M059J (cell line): ENCODE measurements at regions not wholly inside any gene's neighbourhood (a gene's known extent, or its start where the extent isn't known, plus 50 kb on each side); places are given as distances from the start of the nearest gene placed in this dataset.

ENCODE experiments used
- DNase-seq: peaks from one replicate; pipeline ENCODE4 v3.0.0-alpha.2; 2012; ENCODE audit warnings: low read depth

- DNase-seq = no peak
Observed at GRCh38 chr3:144141496-144141895, 169.9 kb downstream of the DIPK2A start.

DNA sequence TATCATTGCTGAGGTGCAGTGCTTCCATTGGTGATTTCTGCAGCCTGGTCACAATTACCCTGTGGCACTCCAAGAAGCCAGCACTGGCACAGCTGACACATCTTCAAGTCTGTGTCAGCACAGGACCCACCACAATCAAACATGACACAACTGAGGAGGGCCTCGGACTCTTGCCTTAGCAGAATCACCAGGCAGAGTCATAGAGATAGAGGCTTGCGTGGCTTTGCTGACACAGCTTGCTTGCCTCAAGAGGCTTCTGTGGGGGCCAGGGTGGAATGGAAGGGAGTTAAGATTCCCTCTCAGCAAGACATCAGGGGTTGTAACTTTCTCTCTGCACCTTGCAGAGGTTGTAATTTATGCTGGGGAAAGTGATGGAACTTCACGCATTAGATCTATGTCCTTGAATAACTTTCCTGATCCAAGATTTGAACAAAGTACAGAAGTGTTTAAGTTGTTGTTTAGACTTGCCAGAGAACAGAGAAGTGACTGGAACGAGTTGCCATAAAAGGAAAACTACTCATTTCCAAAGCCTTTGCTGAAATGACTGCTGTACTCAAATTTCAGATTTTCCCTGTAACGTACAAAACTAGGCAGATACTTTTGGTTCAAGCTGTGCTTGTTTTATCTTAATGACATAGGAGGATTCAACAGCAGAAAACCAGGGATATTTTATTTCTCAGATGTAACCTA lies 170.7 kb downstream of the DIPK2A start:
- peak; percentile 41 for DNase-seq

DNA sequence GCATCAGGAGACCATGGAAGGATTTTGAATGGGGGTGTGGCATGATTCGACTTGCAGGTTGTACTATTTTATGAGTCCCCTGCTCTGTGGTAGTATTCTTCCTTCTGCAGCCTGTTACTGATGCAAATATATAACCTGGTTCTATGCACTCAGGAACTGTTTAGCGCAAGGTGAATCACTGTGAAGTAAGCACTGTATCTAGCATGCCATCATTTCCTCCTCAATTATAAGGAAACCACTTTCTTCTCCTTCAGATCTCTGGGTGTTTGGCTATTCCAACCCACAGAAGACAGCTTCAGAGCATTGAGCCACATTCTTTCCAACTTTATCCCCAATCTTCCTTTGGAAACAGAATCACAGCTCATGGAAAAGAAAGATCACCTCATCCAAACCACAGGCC lies 176.7 kb downstream of the DIPK2A start:
- peak; percentile 11 for DNase-seq

DNA sequence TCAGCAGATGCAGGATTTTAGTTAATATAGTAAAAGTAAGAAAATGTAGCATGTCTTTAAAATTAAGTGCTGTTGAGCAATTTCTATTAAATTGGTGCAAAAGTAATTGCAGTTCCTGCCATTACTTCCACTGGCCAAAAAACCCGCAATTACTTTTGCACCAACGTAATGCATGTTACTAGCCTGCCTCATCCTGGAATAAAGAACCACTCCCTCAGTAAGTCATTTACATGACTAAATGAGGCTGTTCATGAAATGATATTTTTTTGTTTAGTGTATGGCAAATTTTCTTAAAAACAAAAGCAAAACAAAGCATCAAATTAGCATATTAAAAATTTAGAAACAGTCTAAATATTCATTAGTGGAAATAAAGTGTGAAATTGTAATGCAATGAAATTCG lies 180.4 kb downstream of the DIPK2A start:
- no peak for DNase-seq

DNA sequence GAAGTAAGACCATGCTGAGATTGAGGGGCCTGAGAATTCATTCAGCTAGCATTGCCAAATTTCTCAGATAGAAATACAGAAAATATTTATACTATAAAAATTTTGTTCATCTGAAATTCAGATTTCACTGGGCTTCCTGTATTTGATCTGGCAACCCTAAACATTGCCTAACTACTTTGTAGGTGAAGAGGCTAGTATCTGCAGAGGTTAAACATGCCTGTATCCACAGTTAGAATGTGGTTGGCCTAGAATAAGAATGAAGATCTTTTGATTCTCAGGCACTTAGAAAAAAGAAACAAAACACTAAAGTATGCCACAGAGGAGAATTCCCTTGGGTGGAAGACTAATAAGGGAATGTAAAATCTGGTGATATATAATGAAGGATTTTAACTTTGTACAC lies 189.0 kb downstream of the DIPK2A start:
- no peak for DNase-seq

- DNase-seq = peak; percentile 39
Observed at GRCh38 chr3:144162042-144162441, 190.4 kb downstream of the DIPK2A start.

DNA sequence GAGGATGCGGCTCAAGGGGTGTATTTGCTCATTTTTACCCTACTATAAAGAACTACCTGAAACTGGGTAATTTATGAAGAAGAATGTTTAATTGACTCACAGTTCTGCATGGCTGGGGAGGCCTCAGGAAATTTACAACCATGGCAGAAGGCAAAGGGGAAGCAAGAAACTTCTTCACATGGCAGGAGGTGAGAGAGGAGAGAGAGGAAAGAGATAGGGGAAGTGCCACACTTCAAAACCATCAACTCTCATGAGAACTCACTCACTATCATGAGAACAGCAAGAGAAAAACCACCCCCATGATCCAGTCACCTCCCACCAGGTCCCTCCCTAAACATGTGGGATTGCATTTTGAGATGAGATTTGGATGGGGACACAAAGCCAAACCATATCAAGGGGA lies 192.7 kb downstream of the DIPK2A start:
- no peak for DNase-seq

- DNase-seq = no peak
Observed at GRCh38 chr3:144165482-144165881, 193.9 kb downstream of the DIPK2A start.

- DNase-seq = no peak
Observed at GRCh38 chr3:144167634-144168033, 196.0 kb downstream of the DIPK2A start.

GRCh38 chr3:144173491-144173890 lies 201.9 kb downstream of the DIPK2A start:
- DNase-seq = no peak

- DNase-seq = no peak
Observed at GRCh38 chr3:144175644-144176425, 204.2 kb downstream of the DIPK2A start.

DNA sequence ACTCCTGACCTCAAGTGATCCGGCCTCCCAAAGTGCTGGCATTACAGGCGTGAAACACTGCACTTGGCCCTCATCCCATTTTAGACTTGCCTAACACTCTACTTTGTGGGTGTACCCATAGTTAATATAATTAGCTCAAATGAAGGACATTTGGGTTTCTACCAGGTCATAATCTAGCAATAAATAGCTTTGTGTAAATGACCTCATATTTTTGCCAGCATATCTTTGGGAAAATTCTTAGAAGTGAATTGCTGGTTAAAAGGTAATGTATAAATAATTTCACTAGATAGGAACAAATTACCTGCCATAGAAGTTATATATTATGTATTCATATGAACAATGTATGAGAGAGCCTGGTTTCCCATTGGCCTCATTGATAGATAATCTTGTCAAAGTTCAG lies 206.0 kb downstream of the DIPK2A start:
- no peak for DNase-seq

DNA sequence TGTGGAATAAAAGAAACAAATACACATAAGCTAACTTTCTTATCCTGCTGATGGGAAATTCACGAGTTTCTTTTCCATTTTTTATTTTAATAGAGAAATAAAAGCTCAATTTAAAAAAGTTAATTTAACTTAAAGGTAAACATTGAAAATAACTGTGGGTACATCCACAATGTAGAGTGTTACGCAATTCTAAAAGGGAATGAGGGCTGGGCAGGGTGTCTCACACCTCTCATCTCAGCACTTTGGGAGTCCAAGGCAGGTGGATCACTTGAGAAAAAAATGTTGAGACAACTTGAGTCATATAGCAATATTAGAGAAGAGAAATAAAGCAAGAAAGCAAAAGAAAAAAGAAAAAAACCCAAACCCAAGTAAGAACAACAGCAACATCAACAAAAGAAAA lies 207.0 kb downstream of the DIPK2A start:
- DNase-seq = no peak

- DNase-seq = peak; percentile 5
Observed at GRCh38 chr3:144181062-144181461, 209.4 kb downstream of the DIPK2A start.

DNA sequence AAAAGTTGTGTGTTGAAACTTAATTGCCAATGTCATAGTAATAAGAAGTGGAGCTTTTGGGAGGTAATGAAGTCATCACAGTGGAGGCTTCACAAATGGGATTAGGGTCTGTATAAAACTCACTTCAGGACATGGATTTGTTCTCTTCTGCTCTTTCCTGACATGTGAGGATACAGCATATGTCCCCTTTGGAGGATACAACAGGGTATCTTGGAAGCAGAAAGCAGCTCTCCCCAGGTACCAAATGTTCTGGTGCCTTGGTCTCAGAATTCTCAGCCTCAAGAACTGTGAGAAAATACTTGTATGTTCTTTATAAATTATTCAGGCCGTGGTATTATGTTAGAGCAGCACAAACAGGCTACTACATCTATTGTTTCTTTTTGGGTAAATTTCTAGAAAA lies 210.9 kb downstream of the DIPK2A start:
- DNase-seq = no peak

DNA sequence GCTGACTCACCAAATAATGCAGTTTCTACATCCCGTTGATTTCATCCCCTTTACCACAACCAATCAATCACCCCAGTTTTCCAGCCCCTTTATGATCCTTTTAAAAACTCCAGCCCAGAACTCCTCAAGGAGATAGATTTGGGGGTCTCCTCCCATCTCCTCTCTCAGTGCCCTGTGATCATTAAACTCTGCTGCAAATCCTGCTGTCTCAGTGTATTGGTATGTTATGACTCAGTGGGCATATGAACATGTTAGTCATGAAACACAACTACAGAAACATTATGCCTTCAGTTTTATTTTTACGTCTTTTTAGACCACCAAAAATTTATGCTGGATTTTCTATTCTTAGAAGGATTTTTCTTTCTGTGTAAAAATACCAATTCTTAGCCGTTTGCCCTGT lies 213.7 kb downstream of the DIPK2A start:
- DNase-seq = no peak

GRCh38 chr3:144187531-144188210 lies 216.0 kb downstream of the DIPK2A start:
- peak; percentile 77 for DNase-seq

- peak; percentile 21 for DNase-seq
Observed at GRCh38 chr3:144189044-144189443, 217.4 kb downstream of the DIPK2A start.

GRCh38 chr3:144197116-144197515 lies 225.5 kb downstream of the DIPK2A start:
- no peak for DNase-seq

- DNase-seq = no peak
Observed at GRCh38 chr3:144197582-144197981, 226.0 kb downstream of the DIPK2A start.

DNA sequence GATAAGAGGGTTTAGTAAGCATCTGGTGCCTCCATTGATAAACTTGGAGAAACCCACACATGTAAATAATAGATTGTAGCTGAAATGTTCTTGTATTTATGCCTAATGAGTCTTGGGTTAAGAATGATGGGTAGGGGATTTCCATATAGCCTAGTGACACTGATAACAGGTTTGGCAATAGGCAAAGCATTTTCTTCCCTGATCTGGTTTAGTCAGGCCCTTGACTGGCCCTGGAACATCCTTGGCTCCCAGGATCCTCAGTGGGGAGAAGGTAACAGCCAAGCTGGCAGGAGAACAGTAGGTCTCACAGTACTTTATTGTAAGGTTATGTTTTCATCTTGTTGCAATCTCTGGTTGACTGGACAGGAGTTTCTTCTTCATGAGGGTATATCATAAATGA lies 228.4 kb downstream of the DIPK2A start:
- no peak for DNase-seq

- DNase-seq = no peak
Observed at GRCh38 chr3:144200466-144200865, 228.8 kb downstream of the DIPK2A start.

DNA sequence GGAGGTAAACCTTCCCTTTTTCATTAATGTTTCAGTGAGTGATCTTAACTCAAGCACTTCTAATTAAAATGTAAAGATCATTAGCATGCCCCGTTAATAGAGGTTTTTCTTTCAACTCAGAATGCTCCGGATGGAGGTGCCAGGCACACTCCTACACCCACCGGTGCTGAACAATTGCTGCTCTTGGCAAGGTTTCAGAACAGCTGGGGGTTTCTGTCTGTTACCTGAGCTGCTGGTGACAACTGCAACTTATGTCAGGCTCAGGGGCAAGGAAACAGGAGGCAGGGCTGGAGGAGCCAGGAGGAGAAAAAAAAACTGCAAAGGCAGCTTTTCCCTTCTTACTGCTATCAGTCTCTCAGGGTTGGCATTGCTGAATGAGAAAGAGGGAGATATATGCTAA lies 250.1 kb downstream of the DIPK2A start:
- no peak for DNase-seq
